HCT116 (cell line): ENCODE measurements at regions not wholly inside any gene's neighbourhood (a gene's known extent, or its start where the extent isn't known, plus 50 kb on each side); places are given as distances from the start of the nearest gene placed in this dataset.

Experiments used
- ATAC-seq: fragments of 200-7000 bp; cut with Tn5 transposase; 2 replicates; pipeline ENCODE4 v1.9.1; 2020; ENCODE audit warnings: mild to moderate bottlenecking, moderate library complexity
- BruUV-seq: library from RNA; stranded (reverse); fragments of 400-500 nt; replicated peaks from 2 replicates; lab custom pipeline; 2021; lab: Mats Ljungman, UMichigan
- CTCF ChIA-PET: fragments of 300-600 bp; sonication (Branson Sonifier 250); formaldehyde crosslinking; loops from one replicate; lab custom pipeline; 2021; ENCODE audit warnings: antibody characterized with exemption; lab: Charles Lee
- POLR2A ChIA-PET: fragments of 300-600, 350-600 bp; sonication (Branson Sonifier 250); formaldehyde crosslinking; loops from one replicate; lab custom pipeline; 2021; ENCODE audit warnings: antibody characterized with exemption; lab: Charles Lee
- RAD21 ChIA-PET, 2 experiments: fragments of 300-600 bp; sonication (Branson Sonifier 250); formaldehyde crosslinking; loops; one replicate each; lab custom pipeline; 2023; ENCODE audit warnings: low total read pairs in 2 of 2; ENCODE audit not compliant: uncharacterized antibody in 2 of 2, unreplicated experiment in 2 of 2, low non-redundant PET in 1 of 2; lab: Charles Lee
- DNase-seq: peaks from one replicate; pipeline ENCODE4 v3.0.0-alpha.2; 2010; ENCODE audit warnings: low read depth, low spot score
- H2AFZ ChIP-seq: fragments of 200-600 bp; shearing (Covaris generic), sonication (generic); 2 replicates; pipeline ENCODE4 v1.6.1; 2017; ENCODE audit warnings: low read depth, mixed run types, mixed read lengths, antibody characterized with exemption, low read length; ENCODE audit not compliant: poor library complexity, severe bottlenecking
- H3K27ac ChIP-seq: 2 replicates; pipeline ENCODE4 v1.5.1; 2012; ENCODE audit warnings: low read depth, low read length
- H3K27me3 ChIP-seq: fragments of 200-600 bp; sonication (generic); 2 replicates; pipeline ENCODE4 v1.6.1; 2016; ENCODE audit warnings: mixed run types, low read length, mixed read lengths; ENCODE audit not compliant: insufficient read depth
- H3K36me3 ChIP-seq, 2 experiments: fragments of 200-500 bp in 1 of 2; fragments of 200-600 bp in 1 of 2; sonication (Bioruptor generic) in 1 of 2; sonication (generic) in 1 of 2; 2 replicates each; pipeline versions ENCODE4 v1.5.1 to v1.6.1; 2014 to 2016; ENCODE audit warnings: low read length in 2 of 2, inconsistent platforms in 1 of 2, mixed read lengths in 1 of 2, mixed run types in 1 of 2; ENCODE audit not compliant: insufficient read depth in 2 of 2, control insufficient read depth in 1 of 2
- H3K4me1 ChIP-seq, 2 experiments: fragments of 200-600 bp in 1 of 2; sonication (generic) in 1 of 2; 2 replicates each; pipeline versions ENCODE4 v1.5.1 to v1.6.1; 2012 to 2017; ENCODE audit warnings: low read length in 2 of 2, inconsistent platforms in 1 of 2, mild to moderate bottlenecking in 1 of 2, mixed read lengths in 1 of 2, mixed run types in 1 of 2, moderate library complexity in 1 of 2; ENCODE audit not compliant: insufficient read depth in 2 of 2, control insufficient read depth in 1 of 2
- H3K4me2 ChIP-seq: fragments of 200-600 bp; sonication (generic); 2 replicates; pipeline ENCODE4 v1.6.1; 2017; ENCODE audit warnings: mixed run types, low read length, mixed read lengths
- H3K4me3 ChIP-seq, 2 experiments: fragments of 200-600 bp in 1 of 2; sonication (generic) in 1 of 2; replicated peaks in 1 of 2; 2 replicates each; pipeline ENCODE4 v1.5.1; 2011 to 2016; ENCODE audit warnings: low read length in 2 of 2, control low read depth in 1 of 2, low read depth in 1 of 2, mild to moderate bottlenecking in 1 of 2, mixed read lengths in 1 of 2, mixed run types in 1 of 2
- H3K79me2 ChIP-seq: fragments of 200-600 bp; sonication (generic); 2 replicates; pipeline ENCODE4 v1.6.1; 2017; ENCODE audit warnings: mild to moderate bottlenecking, mixed run types, low read length, moderate library complexity, mixed read lengths; ENCODE audit not compliant: insufficient read depth
- H3K9ac ChIP-seq: fragments of 200-600 bp; sonication (generic); 2 replicates; pipeline ENCODE4 v1.6.1; 2016; ENCODE audit warnings: low read length, mixed read lengths
- H3K9me2 ChIP-seq: fragments of 200-600 bp; sonication (generic), shearing (Covaris generic); 2 replicates; pipeline ENCODE4 v1.6.1; 2017; ENCODE audit warnings: mixed run types, mild to moderate bottlenecking, moderate library complexity; ENCODE audit not compliant: insufficient read depth
- H3K9me3 ChIP-seq, 2 experiments: fragments of 200-500 bp in 1 of 2; fragments of 200-600 bp in 1 of 2; sonication (Bioruptor generic) in 1 of 2; sonication (generic) in 1 of 2; 2 replicates each; pipeline ENCODE4 v1.6.1; 2014 to 2017; ENCODE audit warnings: low read length in 2 of 2, mixed read lengths in 2 of 2, inconsistent platforms in 1 of 2, low read depth in 1 of 2, mild to moderate bottlenecking in 1 of 2, mixed run types in 1 of 2, moderate library complexity in 1 of 2; ENCODE audit not compliant: control insufficient read depth in 1 of 2, insufficient read depth in 1 of 2
- H4K20me1 ChIP-seq: fragments of 200-600 bp; sonication (generic), shearing (Covaris generic); 2 replicates; pipeline ENCODE4 v1.6.1; 2017; ENCODE audit warnings: mixed run types, mild to moderate bottlenecking, moderate library complexity; ENCODE audit not compliant: insufficient read depth
- CBX3 ChIP-seq: IDR thresholded peaks from 2 replicates; pipeline ENCODE4 v1.6.1; 2012; ENCODE audit warnings: low read depth
- CEBPB ChIP-seq: IDR thresholded peaks from 2 replicates; pipeline ENCODE4 v1.6.1; 2012; ENCODE audit warnings: low read depth
- EGR1 ChIP-seq: IDR thresholded peaks from 2 replicates; pipeline ENCODE4 v1.6.1; 2012; ENCODE audit warnings: low read depth
- EZH2 ChIP-seq: fragments of 200-600 bp; sonication (generic); IDR thresholded peaks from 2 replicates; pipeline ENCODE4 v1.6.1; 2017; ENCODE audit warnings: antibody characterized with exemption, mixed run types
- MAX ChIP-seq: IDR thresholded peaks from 2 replicates; pipeline ENCODE4 v1.6.1; 2012
- POLR2AphosphoS5 ChIP-seq: IDR thresholded peaks from 2 replicates; pipeline ENCODE4 v1.6.1; 2011; ENCODE audit warnings: mild to moderate bottlenecking, low read depth, low read length, moderate library complexity
- SIN3A ChIP-seq: IDR thresholded peaks from 2 replicates; pipeline ENCODE4 v1.6.1; 2012; ENCODE audit warnings: low read depth
- YY1 ChIP-seq: IDR thresholded peaks from 2 replicates; pipeline ENCODE4 v1.6.1; 2011; ENCODE audit warnings: low read length, low read depth, moderate library complexity, mild to moderate bottlenecking; ENCODE audit not compliant: insufficient replicate concordance; ENCODE audit errors: extremely low read depth
- ZFX ChIP-seq: fragments of 450-650 bp; IDR thresholded peaks from 2 replicates; pipeline ENCODE4 v1.6.1; 2017
- intact Hi-C: fragments of 100-400 bp; cut with micrococcal nuclease; formaldehyde crosslinking; loops from 2 replicates; pipeline ENCODE4 v1.10.0; 2022
- TF ChIP-seq, protein P1 (sequence below), 3 experiments: fragments of 200-600 bp in 1 of 3; sonication (generic) in 1 of 3; IDR thresholded peaks in 2 of 3; conservative IDR thresholded peaks in 1 of 3; 2 replicates each; pipeline ENCODE4 v1.5.1; 2012 to 2017; ENCODE audit warnings: low read depth in 2 of 3, low read length in 2 of 3, antibody characterized with exemption in 1 of 3, borderline replicate concordance in 1 of 3, control low read depth in 1 of 3, mild to moderate bottlenecking in 1 of 3, mixed read lengths in 1 of 3, mixed run types in 1 of 3, moderate library complexity in 1 of 3; ENCODE audit not compliant: insufficient read depth in 1 of 3
- TF ChIP-seq, protein P2 (sequence below): IDR thresholded peaks from 2 replicates; pipeline ENCODE4 v1.6.1; 2012
- TF ChIP-seq, protein P3 (sequence below): IDR thresholded peaks from 2 replicates; pipeline ENCODE4 v1.6.1; 2011; ENCODE audit warnings: mild to moderate bottlenecking, low read length, moderate library complexity; ENCODE audit not compliant: insufficient replicate concordance; ENCODE audit errors: extremely low read depth
- TF ChIP-seq, protein P4 (sequence below): IDR thresholded peaks from 2 replicates; pipeline ENCODE4 v1.6.1; 2012; ENCODE audit warnings: low read depth

DNA sequence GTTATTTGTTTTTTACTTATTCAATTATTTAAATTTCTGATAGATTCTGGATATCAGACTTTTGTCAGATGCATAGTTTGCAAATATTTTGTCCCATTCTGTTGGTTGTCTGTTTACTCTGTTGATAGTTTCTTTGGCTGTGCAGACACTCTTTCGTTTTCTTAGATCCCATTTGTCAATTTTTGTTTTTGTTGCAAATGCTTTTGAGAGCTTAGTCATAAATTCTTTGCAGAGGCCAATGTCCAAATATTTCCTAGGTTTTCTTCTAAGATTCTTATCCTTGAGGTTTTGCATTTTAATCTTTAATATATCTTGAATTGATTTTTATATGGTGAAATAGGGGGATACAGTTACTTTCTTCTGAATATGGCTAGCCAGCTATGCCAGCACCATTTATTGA lies 112.7 kb upstream of the SESTD1 start:
- Histone ChIP-seq H3K4me3 (no peak overlapping the region), H3K27me3 (no peaks in the 10 kb centered on the region), H3K9ac (no peak overlapping the region), H2AFZ (no peak overlapping the region), H3K4me2 (no peak overlapping the region), H3K36me3 (no peaks in the 10 kb centered on the region), H4K20me1 (no peaks in the 10 kb centered on the region), H3K9me2 (no peaks in the 10 kb centered on the region), H3K9me3 (no peaks in the 10 kb centered on the region), H3K27ac (no peak overlapping the region), H3K4me1 (no peaks in the 10 kb centered on the region), H3K79me2 (no peaks in the 10 kb centered on the region)
- ATAC-seq (no peak), DNase-seq (no peak)
- CTCF ChIA-PET: no interaction called here
- TF ChIP-seq, protein P1, sequence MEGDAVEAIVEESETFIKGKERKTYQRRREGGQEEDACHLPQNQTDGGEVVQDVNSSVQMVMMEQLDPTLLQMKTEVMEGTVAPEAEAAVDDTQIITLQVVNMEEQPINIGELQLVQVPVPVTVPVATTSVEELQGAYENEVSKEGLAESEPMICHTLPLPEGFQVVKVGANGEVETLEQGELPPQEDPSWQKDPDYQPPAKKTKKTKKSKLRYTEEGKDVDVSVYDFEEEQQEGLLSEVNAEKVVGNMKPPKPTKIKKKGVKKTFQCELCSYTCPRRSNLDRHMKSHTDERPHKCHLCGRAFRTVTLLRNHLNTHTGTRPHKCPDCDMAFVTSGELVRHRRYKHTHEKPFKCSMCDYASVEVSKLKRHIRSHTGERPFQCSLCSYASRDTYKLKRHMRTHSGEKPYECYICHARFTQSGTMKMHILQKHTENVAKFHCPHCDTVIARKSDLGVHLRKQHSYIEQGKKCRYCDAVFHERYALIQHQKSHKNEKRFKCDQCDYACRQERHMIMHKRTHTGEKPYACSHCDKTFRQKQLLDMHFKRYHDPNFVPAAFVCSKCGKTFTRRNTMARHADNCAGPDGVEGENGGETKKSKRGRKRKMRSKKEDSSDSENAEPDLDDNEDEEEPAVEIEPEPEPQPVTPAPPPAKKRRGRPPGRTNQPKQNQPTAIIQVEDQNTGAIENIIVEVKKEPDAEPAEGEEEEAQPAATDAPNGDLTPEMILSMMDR (IDR thresholded peaks at IDR 0.05 in 2 of 3, conservative IDR thresholded peaks at IDR 0.05 in 1 of 3; ENCODE audit: borderline replicate concordance in 1 of 3, insufficient read depth in 1 of 3, low read depth in 2 of 3, low read length in 2 of 3): no peak
- TF ChIP-seq, protein P2, sequence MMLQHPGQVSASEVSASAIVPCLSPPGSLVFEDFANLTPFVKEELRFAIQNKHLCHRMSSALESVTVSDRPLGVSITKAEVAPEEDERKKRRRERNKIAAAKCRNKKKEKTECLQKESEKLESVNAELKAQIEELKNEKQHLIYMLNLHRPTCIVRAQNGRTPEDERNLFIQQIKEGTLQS: no peak
- TF ChIP-seq POLR2AphosphoS5 (no peak), YY1 (no peak), EZH2 (no peak), CBX3 (no peak), CEBPB (no peak), ZFX (no peak), SIN3A (no peak), MAX (no peak), EGR1 (no peak)
- TF ChIP-seq, protein P3, sequence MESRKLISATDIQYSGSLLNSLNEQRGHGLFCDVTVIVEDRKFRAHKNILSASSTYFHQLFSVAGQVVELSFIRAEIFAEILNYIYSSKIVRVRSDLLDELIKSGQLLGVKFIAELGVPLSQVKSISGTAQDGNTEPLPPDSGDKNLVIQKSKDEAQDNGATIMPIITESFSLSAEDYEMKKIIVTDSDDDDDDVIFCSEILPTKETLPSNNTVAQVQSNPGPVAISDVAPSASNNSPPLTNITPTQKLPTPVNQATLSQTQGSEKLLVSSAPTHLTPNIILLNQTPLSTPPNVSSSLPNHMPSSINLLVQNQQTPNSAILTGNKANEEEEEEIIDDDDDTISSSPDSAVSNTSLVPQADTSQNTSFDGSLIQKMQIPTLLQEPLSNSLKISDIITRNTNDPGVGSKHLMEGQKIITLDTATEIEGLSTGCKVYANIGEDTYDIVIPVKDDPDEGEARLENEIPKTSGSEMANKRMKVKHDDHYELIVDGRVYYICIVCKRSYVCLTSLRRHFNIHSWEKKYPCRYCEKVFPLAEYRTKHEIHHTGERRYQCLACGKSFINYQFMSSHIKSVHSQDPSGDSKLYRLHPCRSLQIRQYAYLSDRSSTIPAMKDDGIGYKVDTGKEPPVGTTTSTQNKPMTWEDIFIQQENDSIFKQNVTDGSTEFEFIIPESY: no peak
- TF ChIP-seq, protein P4, sequence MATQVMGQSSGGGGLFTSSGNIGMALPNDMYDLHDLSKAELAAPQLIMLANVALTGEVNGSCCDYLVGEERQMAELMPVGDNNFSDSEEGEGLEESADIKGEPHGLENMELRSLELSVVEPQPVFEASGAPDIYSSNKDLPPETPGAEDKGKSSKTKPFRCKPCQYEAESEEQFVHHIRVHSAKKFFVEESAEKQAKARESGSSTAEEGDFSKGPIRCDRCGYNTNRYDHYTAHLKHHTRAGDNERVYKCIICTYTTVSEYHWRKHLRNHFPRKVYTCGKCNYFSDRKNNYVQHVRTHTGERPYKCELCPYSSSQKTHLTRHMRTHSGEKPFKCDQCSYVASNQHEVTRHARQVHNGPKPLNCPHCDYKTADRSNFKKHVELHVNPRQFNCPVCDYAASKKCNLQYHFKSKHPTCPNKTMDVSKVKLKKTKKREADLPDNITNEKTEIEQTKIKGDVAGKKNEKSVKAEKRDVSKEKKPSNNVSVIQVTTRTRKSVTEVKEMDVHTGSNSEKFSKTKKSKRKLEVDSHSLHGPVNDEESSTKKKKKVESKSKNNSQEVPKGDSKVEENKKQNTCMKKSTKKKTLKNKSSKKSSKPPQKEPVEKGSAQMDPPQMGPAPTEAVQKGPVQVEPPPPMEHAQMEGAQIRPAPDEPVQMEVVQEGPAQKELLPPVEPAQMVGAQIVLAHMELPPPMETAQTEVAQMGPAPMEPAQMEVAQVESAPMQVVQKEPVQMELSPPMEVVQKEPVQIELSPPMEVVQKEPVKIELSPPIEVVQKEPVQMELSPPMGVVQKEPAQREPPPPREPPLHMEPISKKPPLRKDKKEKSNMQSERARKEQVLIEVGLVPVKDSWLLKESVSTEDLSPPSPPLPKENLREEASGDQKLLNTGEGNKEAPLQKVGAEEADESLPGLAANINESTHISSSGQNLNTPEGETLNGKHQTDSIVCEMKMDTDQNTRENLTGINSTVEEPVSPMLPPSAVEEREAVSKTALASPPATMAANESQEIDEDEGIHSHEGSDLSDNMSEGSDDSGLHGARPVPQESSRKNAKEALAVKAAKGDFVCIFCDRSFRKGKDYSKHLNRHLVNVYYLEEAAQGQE: no peak
- RAD21 ChIA-PET: no interaction called here
- intact Hi-C loops: no loop called here
- POLR2A ChIA-PET: no interaction called here
- BruUV-seq: no TSS peak
